Psoas muscle (tissue), 7 donors: ENCODE measurements at regions not wholly inside any gene's neighbourhood (a gene's known extent, or its start where the extent isn't known, plus 50 kb on each side); places are given as distances from the start of the nearest gene placed in this dataset.

Source experiments
- ATAC-seq, 4 donors: fragments of 200-7000 bp; cut with Tn5 transposase; one replicate each; pipeline ENCODE4 v1.9.1; 2020; ENCODE audit warnings: moderate library complexity in 3 of 4, mild to moderate bottlenecking in 2 of 4
- DNase-seq, 2 donors: peaks; one replicate each; pipeline ENCODE4 v3.0.0-alpha.2; 2020
- H3K27ac ChIP-seq: fragments of 200-600 bp; one replicate; pipeline ENCODE4 v1.8.0; 2022
- H3K27me3 ChIP-seq, 3 donors: fragments of 200-600 bp in 1 of 3; one replicate each; pipeline versions ENCODE4 v1.6.1 to v1.8.0; 2013 to 2022; ENCODE audit warnings: low read length in 2 of 3, mild to moderate bottlenecking in 2 of 3, moderate library complexity in 1 of 3; ENCODE audit not compliant: insufficient read depth in 3 of 3
- H3K36me3 ChIP-seq, 2 donors: fragments of 200-600 bp in 1 of 2; one replicate each; pipeline versions ENCODE4 v1.6.1 to v1.8.0; 2013 to 2022; ENCODE audit warnings: low read depth in 1 of 2, mild to moderate bottlenecking in 1 of 2, moderate library complexity in 1 of 2; ENCODE audit not compliant: insufficient read depth in 1 of 2
- H3K4me1 ChIP-seq: fragments of 200-600 bp; one replicate; pipeline ENCODE4 v1.8.0; 2022
- H3K4me3 ChIP-seq: fragments of 200-600 bp; one replicate; pipeline ENCODE4 v1.8.0; 2022; ENCODE audit warnings: mild to moderate bottlenecking
- H3K9me3 ChIP-seq: fragments of 200-600 bp; one replicate; pipeline ENCODE4 v1.8.0; 2022
- CTCF ChIP-seq: fragments of 200-600 bp; IDR thresholded peaks from one replicate; pipeline ENCODE4 v1.8.0; 2022; ENCODE audit warnings: antibody characterized with exemption
- WGBS, 3 donors: extraction: QIAGEN DNeasy Blood & Tissue Kit; methylation state at CpG; one replicate each; pipeline versions ENCODE4 v1.1.6 to v1.1.7; 2013; 5-methylcytosine and 5-hydroxymethylcytosine counted together
- intact Hi-C, 2 donors: fragments of 100-400 bp; cut with DNase I; formaldehyde crosslinking; loops; one replicate each; pipeline versions ENCODE4 v1.11.0 to v1.14.2; 2022
- donor health status: healthy with polysubstance abuse.
- donor health status: DM: no; HTN: no; CAD: no; lungs with moderate emphysema.
- donor health status: Bipolar disorder and iron deficiency.
- donor health status: healthy.
- donor health status: DM: yes; HTN: yes; CAD: no.
- donor health status: DM: no; HTN: no; CAD: no.
- donor health status: DM: yes; HTN: yes; CAD: no.

DNA sequence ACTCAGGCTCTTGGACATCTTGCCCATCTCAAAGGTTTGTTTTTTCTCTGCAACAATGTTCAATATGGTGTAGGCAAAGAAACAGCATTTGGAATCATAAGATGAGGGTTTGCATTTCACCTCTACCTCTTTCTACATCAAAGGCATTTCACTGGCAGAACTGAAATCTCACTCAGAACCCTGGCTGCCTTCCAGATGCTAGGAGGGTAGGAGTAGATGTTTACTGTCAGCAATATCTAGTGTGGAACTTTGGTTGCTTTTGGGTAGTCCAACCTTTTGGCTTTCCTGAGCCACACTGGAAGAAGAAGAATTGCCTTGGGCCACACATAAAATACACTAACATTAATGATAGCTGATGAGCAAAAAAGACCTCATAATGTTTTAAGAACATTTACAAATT, 297.0 kb upstream of the KLF3 start:
- Histone ChIP-seq H3K9me3 (no peaks in the 10 kb centered on the region), H3K4me1 (no peaks in the 10 kb centered on the region), H3K27ac (no peak overlapping the region), H3K27me3 (no peaks in the 10 kb centered on the region), H3K36me3 (no peaks in the 10 kb centered on the region), H3K4me3 (no peak overlapping the region)
- ATAC-seq (no peak), DNase-seq (no peak)
- intact Hi-C loops: no loop called here
- TF ChIP-seq CTCF: no peak

GRCh38 chr4:38367642-38368174, 296.3 kb upstream of the KLF3 start:
- DNase-seq: no peak
- H3K9me3 ChIP-seq: no peaks in the 10 kb centered on the region
- no peaks in the 10 kb centered on the region for H3K4me1 ChIP-seq
- H3K27me3 ChIP-seq: no peaks in the 10 kb centered on the region
- H3K4me3 ChIP-seq: no peak overlapping the region
- 66 to 82% (median 68%) methylated on average over 4 of the region's 4 CpGs for WGBS, 3 donors
- intact Hi-C loops: no loop called here
- H3K36me3 ChIP-seq: no peaks in the 10 kb centered on the region
- no peak for ATAC-seq
- TF ChIP-seq CTCF: no peak
- no peak overlapping the region for H3K27ac ChIP-seq

GRCh38 chr4:38368613-38369012, 295.4 kb upstream of the KLF3 start:
- intact Hi-C loops: no loop called here
- ATAC-seq: no peak
- DNase-seq: no peak
- no peaks in the 10 kb centered on the region for H3K9me3 ChIP-seq
- H3K27ac ChIP-seq: no peak overlapping the region
- H3K4me1 ChIP-seq: no peaks in the 10 kb centered on the region
- 88 to 92% (median 89%) methylated on average over 2 of the region's 2 CpGs for WGBS, 3 donors
- H3K36me3 ChIP-seq: no peaks in the 10 kb centered on the region
- H3K27me3 ChIP-seq: no peaks in the 10 kb centered on the region
- H3K4me3 ChIP-seq: no peak overlapping the region
- TF ChIP-seq CTCF: no peak

GRCh38 chr4:38371391-38371851, 292.6 kb upstream of the KLF3 start:
- ATAC-seq (no peak), DNase-seq (no peak)
- no peaks in the 10 kb centered on the region for H3K4me1 ChIP-seq
- no peaks in the 10 kb centered on the region for H3K36me3 ChIP-seq
- H3K9me3 ChIP-seq: no peaks in the 10 kb centered on the region
- no peak overlapping the region for H3K4me3 ChIP-seq
- no peak overlapping the region for H3K27ac ChIP-seq
- intact Hi-C loops: no loop called here
- no peaks in the 10 kb centered on the region for H3K27me3 ChIP-seq
- TF ChIP-seq CTCF: no peak

GRCh38 chr4:38373375-38373774, 290.6 kb upstream of the KLF3 start:
- ATAC-seq (no peak), DNase-seq (no peak)
- no peak for TF ChIP-seq CTCF
- H3K4me1 ChIP-seq: no peaks in the 10 kb centered on the region
- no peak overlapping the region for H3K4me3 ChIP-seq
- intact Hi-C loops: no loop called here
- H3K36me3 ChIP-seq: no peaks in the 10 kb centered on the region
- no peaks in the 10 kb centered on the region for H3K27me3 ChIP-seq
- H3K9me3 ChIP-seq: no peaks in the 10 kb centered on the region
- no peak overlapping the region for H3K27ac ChIP-seq
